H9 (cell line): ENCODE measurements at regions not wholly inside any gene's neighbourhood (a gene's known extent, or its start where the extent isn't known, plus 50 kb on each side); places are given as distances from the start of the nearest gene placed in this dataset.
"Not testable (repeated sequence)": the region's sequence is repeated elsewhere in the genome, so short reads cannot be mapped to it uniquely, and the experiment has no call there.

ENCODE experiments used
- DNase-seq: peaks from one replicate; pipeline ENCODE4 v3.0.0-alpha.2; 2017
- H2AFZ ChIP-seq: one replicate; pipeline ENCODE4 v1.6.1; 2013; ENCODE audit warnings: mild to moderate bottlenecking, low read length, control low read depth, moderate library complexity
- H2AK5ac ChIP-seq: 2 replicates; pipeline ENCODE4 v1.6.1; 2013; ENCODE audit warnings: low read length, control low read depth, mixed read lengths; ENCODE audit not compliant: insufficient read length
- H2BK120ac ChIP-seq: one replicate; pipeline ENCODE4 v1.6.1; 2013; ENCODE audit warnings: low read depth, mild to moderate bottlenecking, low read length, control low read depth, inconsistent platforms; ENCODE audit not compliant: poor library complexity, severe bottlenecking
- H2BK12ac ChIP-seq: 2 replicates; pipeline ENCODE4 v1.6.1; 2013; ENCODE audit warnings: low read length, control low read depth, mixed read lengths, low read depth; ENCODE audit not compliant: insufficient read length
- H2BK15ac ChIP-seq: 2 replicates; pipeline ENCODE4 v1.6.1; 2013; ENCODE audit warnings: low read depth, low read length, control low read depth
- H2BK20ac ChIP-seq: one replicate; pipeline ENCODE4 v1.6.1; 2013; ENCODE audit warnings: low read depth, mild to moderate bottlenecking, low read length, control low read depth, inconsistent platforms; ENCODE audit not compliant: poor library complexity, severe bottlenecking
- H2BK5ac ChIP-seq: 2 replicates; pipeline ENCODE4 v1.6.1; 2013; ENCODE audit warnings: low read length, control low read depth, mixed read lengths; ENCODE audit not compliant: insufficient read length
- H3K14ac ChIP-seq: 2 replicates; pipeline ENCODE4 v1.6.1; 2013; ENCODE audit warnings: low read length, control low read depth; ENCODE audit not compliant: insufficient read depth
- H3K18ac ChIP-seq: 2 replicates; pipeline ENCODE4 v1.6.1; 2013; ENCODE audit warnings: low read depth, mild to moderate bottlenecking, mixed read lengths, low read length, control low read depth; ENCODE audit not compliant: insufficient read length
- H3K23ac ChIP-seq: 2 replicates; pipeline ENCODE4 v1.6.1; 2013; ENCODE audit warnings: low read length, control low read depth, mixed read lengths, low read depth; ENCODE audit not compliant: insufficient read length
- H3K23me2 ChIP-seq: 2 replicates; pipeline ENCODE4 v1.6.1; 2013; ENCODE audit warnings: low read depth, mild to moderate bottlenecking, mixed read lengths, low read length, control low read depth; ENCODE audit not compliant: insufficient read length, poor library complexity, severe bottlenecking
- H3K27ac ChIP-seq: 2 replicates; pipeline ENCODE4 v1.5.1; 2013; ENCODE audit warnings: low read length, control low read depth, mixed read lengths, low read depth; ENCODE audit not compliant: insufficient read length
- H3K27me3 ChIP-seq: 2 replicates; pipeline ENCODE4 v1.6.1; 2013; ENCODE audit warnings: low read length, control low read depth, inconsistent platforms; ENCODE audit not compliant: insufficient read depth
- H3K4ac ChIP-seq: 2 replicates; pipeline ENCODE4 v1.6.1; 2013; ENCODE audit warnings: low read depth, mild to moderate bottlenecking, control low read depth, inconsistent platforms, low read length, moderate library complexity
- H3K4me1 ChIP-seq: 2 replicates; pipeline ENCODE4 v1.6.1; 2013; ENCODE audit warnings: low read length, control low read depth, inconsistent platforms; ENCODE audit not compliant: insufficient read depth
- H3K4me2 ChIP-seq: 2 replicates; pipeline ENCODE4 v1.6.1; 2013; ENCODE audit warnings: low read length, control low read depth, mixed read lengths; ENCODE audit not compliant: insufficient read length, insufficient read depth
- H3K56ac ChIP-seq: 2 replicates; pipeline ENCODE4 v1.6.1; 2013; ENCODE audit warnings: low read depth, mild to moderate bottlenecking, mixed read lengths, low read length, control low read depth; ENCODE audit not compliant: insufficient read length
- H3K79me1 ChIP-seq: 2 replicates; pipeline ENCODE4 v1.6.1; 2013; ENCODE audit warnings: low read depth, mild to moderate bottlenecking, moderate library complexity, low read length, control low read depth, inconsistent platforms; ENCODE audit not compliant: insufficient read depth, poor library complexity, severe bottlenecking
- H3K79me2 ChIP-seq: 2 replicates; pipeline ENCODE4 v1.6.1; 2013; ENCODE audit warnings: low read length, control low read depth, inconsistent platforms; ENCODE audit not compliant: insufficient read depth
- H3K9ac ChIP-seq: 2 replicates; pipeline ENCODE4 v1.6.1; 2013; ENCODE audit warnings: low read length, control low read depth, mixed read lengths; ENCODE audit not compliant: insufficient read length; ENCODE audit errors: extremely low read depth
- H3K9me3 ChIP-seq: one replicate; pipeline ENCODE4 v1.6.1; 2013; ENCODE audit warnings: low read depth, low read length, inconsistent platforms; ENCODE audit not compliant: control insufficient read depth
- H3T11ph ChIP-seq: one replicate; pipeline ENCODE4 v1.6.1; 2013; ENCODE audit warnings: mild to moderate bottlenecking, low read length, control low read depth, inconsistent platforms
- H4K20me1 ChIP-seq: one replicate; pipeline ENCODE4 v1.6.1; 2013; ENCODE audit not compliant: control insufficient read depth, insufficient read length, insufficient read depth
- H4K5ac ChIP-seq: 2 replicates; pipeline ENCODE4 v1.6.1; 2013; ENCODE audit warnings: low read depth, mild to moderate bottlenecking, mixed read lengths, low read length, control low read depth; ENCODE audit not compliant: insufficient read length
- H4K8ac ChIP-seq: replicated peaks from 2 replicates; pipeline ENCODE4 v1.6.1; 2013; ENCODE audit warnings: low read length, control low read depth, mixed read lengths, low read depth; ENCODE audit not compliant: insufficient read length
- H4K91ac ChIP-seq: 2 replicates; pipeline ENCODE4 v1.6.1; 2013; ENCODE audit warnings: low read depth, mild to moderate bottlenecking, moderate library complexity, mixed read lengths, low read length, control low read depth; ENCODE audit not compliant: insufficient read length
- H3K27ac Mint-ChIP-seq, 3 experiments: 2 replicates in 2 of 3; 3 replicates in 1 of 3; pipeline ENCODE4 v1.8.0; 2020 to 2021; ENCODE audit warnings: mixed read lengths in 3 of 3, mild to moderate bottlenecking in 1 of 3, moderate library complexity in 1 of 3
- H3K27me3 Mint-ChIP-seq: 2 replicates; pipeline ENCODE4 v1.8.0; 2021; ENCODE audit warnings: low read depth, mild to moderate bottlenecking, moderate library complexity, mixed read lengths
- H3K36me3 Mint-ChIP-seq, 3 experiments: 2 replicates in 2 of 3; 3 replicates in 1 of 3; pipeline ENCODE4 v1.8.0; 2020 to 2021; ENCODE audit warnings: low read depth in 3 of 3, mixed read lengths in 3 of 3; ENCODE audit not compliant: insufficient read depth in 1 of 3
- H3K4me1 Mint-ChIP-seq, 2 experiments: 2 replicates each; pipeline ENCODE4 v1.8.0; 2020; ENCODE audit warnings: mixed read lengths in 2 of 2
- H3K4me3 Mint-ChIP-seq, 2 experiments: 2 replicates in 1 of 2; 3 replicates in 1 of 2; pipeline ENCODE4 v1.8.0; 2020 to 2021; ENCODE audit warnings: mild to moderate bottlenecking in 2 of 2, mixed read lengths in 2 of 2, moderate library complexity in 1 of 2
- H3K9me3 Mint-ChIP-seq, 2 experiments: 2 replicates in 1 of 2; 3 replicates in 1 of 2; pipeline ENCODE4 v1.8.0; 2020; ENCODE audit warnings: mild to moderate bottlenecking in 2 of 2, mixed read lengths in 2 of 2, moderate library complexity in 1 of 2
- WGBS: extraction: QIAGEN DNeasy Blood & Tissue Kit; methylation state at CpG from one replicate; pipeline ENCODE4 v1.1.7; 2013; ENCODE audit warnings: missing lambda C conversion rate, low lambda C conversion rate, mixed read lengths; ENCODE audit not compliant: insufficient read length; ENCODE audit errors: extremely low coverage; 5-methylcytosine and 5-hydroxymethylcytosine counted together

GRCh38 chr22:38375784-38376183 is 58.6 kb upstream of the CSNK1E start:
- H4K5ac ChIP-seq, H3K4me1 ChIP-seq, H4K91ac ChIP-seq, H4K20me1 ChIP-seq, H3K27me3 ChIP-seq, H3K79me2 ChIP-seq, H3K4me2 ChIP-seq, H3K27ac Mint-ChIP-seq, H2AFZ ChIP-seq, H3K27ac ChIP-seq, H3K4ac ChIP-seq, H2BK120ac ChIP-seq, H2AK5ac ChIP-seq, H3K18ac ChIP-seq, H4K8ac ChIP-seq, H3T11ph ChIP-seq, H3K79me1 ChIP-seq, H3K9me3 ChIP-seq, H3K56ac ChIP-seq, H2BK15ac ChIP-seq, H3K27me3 Mint-ChIP-seq, H3K23ac ChIP-seq, H2BK20ac ChIP-seq, H3K9ac ChIP-seq, H3K4me3 Mint-ChIP-seq, H3K23me2 ChIP-seq, DNase-seq, H2BK12ac ChIP-seq, H2BK5ac ChIP-seq, H3K4me1 Mint-ChIP-seq, H3K14ac ChIP-seq: not testable (repeated sequence)
- WGBS, result no CpG with 5 or more reads among the region's 2 CpGs
- Mint-ChIP-seq H3K9me3 (peaks cover 33 to 34% of the 10 kb centered on the region in 2 experiments), H3K36me3 (peaks cover 71 to 83% (median 77%) of the 10 kb centered on the region in 3 experiments)

DNA sequence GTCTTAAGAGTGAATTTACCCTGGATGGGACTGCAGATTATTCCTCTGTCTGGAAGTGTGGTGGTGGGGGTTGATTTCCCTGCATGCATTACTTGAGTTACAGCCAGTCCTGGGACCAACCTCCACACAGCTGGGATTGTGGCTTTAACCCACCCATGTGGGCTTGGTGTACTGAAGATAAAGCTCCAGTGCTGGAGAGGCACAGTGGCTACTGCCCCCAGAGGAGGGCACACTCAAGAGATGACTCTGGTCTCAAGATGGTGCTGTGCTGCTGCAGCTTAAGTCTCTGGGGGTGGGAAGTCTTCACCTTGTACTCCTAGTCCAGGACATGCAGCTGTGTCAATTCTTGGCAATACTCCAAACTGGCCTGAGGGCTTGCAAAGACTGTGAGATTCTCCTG is 57.8 kb upstream of the CSNK1E start:
- not testable (repeated sequence) for H2BK12ac ChIP-seq, H2AFZ ChIP-seq, H3K27me3 ChIP-seq, H3T11ph ChIP-seq, H3K4ac ChIP-seq, H2BK120ac ChIP-seq, H4K91ac ChIP-seq, H2BK15ac ChIP-seq, H4K8ac ChIP-seq, H3K18ac ChIP-seq, H3K56ac ChIP-seq, H2BK20ac ChIP-seq, H2BK5ac ChIP-seq, H3K9me3 ChIP-seq, H3K4me1 ChIP-seq, H3K27ac ChIP-seq, H3K23ac ChIP-seq, H3K4me1 Mint-ChIP-seq, H4K5ac ChIP-seq, H3K79me2 ChIP-seq, H3K4me3 Mint-ChIP-seq, H3K27ac Mint-ChIP-seq, H3K9ac ChIP-seq, H3K27me3 Mint-ChIP-seq, H3K79me1 ChIP-seq, DNase-seq, H3K14ac ChIP-seq, H3K23me2 ChIP-seq, H4K20me1 ChIP-seq, H2AK5ac ChIP-seq, H3K4me2 ChIP-seq
- peaks cover 33 to 34% of the 10 kb centered on the region in 2 experiments for H3K9me3 Mint-ChIP-seq
- peaks cover 67 to 75% (median 70%) of the 10 kb centered on the region in 3 experiments for H3K36me3 Mint-ChIP-seq
